DOHH2 (cell line): ENCODE measurements at regions not wholly inside any gene's neighbourhood (a gene's known extent, or its start where the extent isn't known, plus 50 kb on each side); places are given as distances from the start of the nearest gene placed in this dataset.

Experiments used
- H3F3A ChIP-seq: fragments of 200-600 bp; sonication (generic), shearing (Covaris generic); 2 replicates; pipeline ENCODE4 v1.6.0; 2016; ENCODE audit warnings: antibody characterized with exemption, mild to moderate bottlenecking; ENCODE audit not compliant: control insufficient read depth, insufficient read depth
- H3K27ac ChIP-seq: fragments of 200-600 bp; sonication (generic); 2 replicates; pipeline ENCODE4 v1.5.1; 2014; ENCODE audit warnings: low read depth, mild to moderate bottlenecking, low read length, moderate library complexity
- H3K27me3 ChIP-seq: fragments of 200-600 bp; sonication (generic); 2 replicates; pipeline ENCODE4 v1.6.1; 2014; ENCODE audit warnings: mild to moderate bottlenecking, low read length, mixed read lengths; ENCODE audit not compliant: control insufficient read depth
- H3K36me3 ChIP-seq: fragments of 200-600 bp; sonication (generic); 2 replicates; pipeline ENCODE4 v1.6.1; 2014; ENCODE audit warnings: mild to moderate bottlenecking, low read length, moderate library complexity, mixed read lengths; ENCODE audit not compliant: control insufficient read depth
- H3K4me1 ChIP-seq: fragments of 200-600 bp; sonication (generic); 2 replicates; pipeline ENCODE4 v1.6.1; 2014; ENCODE audit warnings: mild to moderate bottlenecking, low read length, mixed read lengths; ENCODE audit not compliant: control insufficient read depth
- H3K4me2 ChIP-seq: fragments of 200-600 bp; sonication (generic); 2 replicates; pipeline ENCODE4 v1.6.0; 2014; ENCODE audit warnings: mild to moderate bottlenecking, low read length, moderate library complexity
- H3K4me3 ChIP-seq: fragments of 200-600 bp; sonication (generic); 2 replicates; pipeline ENCODE4 v1.5.1; 2014; ENCODE audit warnings: mild to moderate bottlenecking, low read length, mixed read lengths
- H3K79me2 ChIP-seq: fragments of 200-600 bp; sonication (generic); 2 replicates; pipeline ENCODE4 v1.6.1; 2014; ENCODE audit warnings: mild to moderate bottlenecking, low read length, mixed read lengths; ENCODE audit not compliant: control insufficient read depth
- H3K9me2 ChIP-seq: fragments of 200-600 bp; sonication (generic); replicated peaks from 2 replicates; pipeline ENCODE4 v1.6.1; 2014; ENCODE audit warnings: mild to moderate bottlenecking, low read length, mixed read lengths; ENCODE audit not compliant: control insufficient read depth
- H3K9me3 ChIP-seq: fragments of 200-600 bp; sonication (generic); 2 replicates; pipeline ENCODE4 v1.6.1; 2014; ENCODE audit warnings: antibody characterized with exemption, low read length, mixed read lengths; ENCODE audit not compliant: control insufficient read depth, insufficient read depth
- H4K20me1 ChIP-seq: fragments of 200-600 bp; sonication (generic); 2 replicates; pipeline ENCODE4 v1.6.0; 2014; ENCODE audit warnings: low read depth, mild to moderate bottlenecking, antibody characterized with exemption, low read length, moderate library complexity; ENCODE audit not compliant: control insufficient read depth, insufficient read depth
- EZH2phosphoT487 ChIP-seq: fragments of 200-600 bp; sonication (generic); IDR thresholded peaks from 2 replicates; pipeline ENCODE4 v1.6.1; 2017; ENCODE audit warnings: borderline replicate concordance, mild to moderate bottlenecking, antibody characterized with exemption, low read length, moderate library complexity, mixed read lengths
- TF ChIP-seq, protein P1 (sequence below): fragments of 200-600 bp; sonication (generic); IDR thresholded peaks from one replicate; pipeline ENCODE4 v1.5.1; 2014; ENCODE audit warnings: antibody characterized with exemption, mild to moderate bottlenecking, low read depth, low read length; ENCODE audit not compliant: poor library complexity, severe bottlenecking

DNA sequence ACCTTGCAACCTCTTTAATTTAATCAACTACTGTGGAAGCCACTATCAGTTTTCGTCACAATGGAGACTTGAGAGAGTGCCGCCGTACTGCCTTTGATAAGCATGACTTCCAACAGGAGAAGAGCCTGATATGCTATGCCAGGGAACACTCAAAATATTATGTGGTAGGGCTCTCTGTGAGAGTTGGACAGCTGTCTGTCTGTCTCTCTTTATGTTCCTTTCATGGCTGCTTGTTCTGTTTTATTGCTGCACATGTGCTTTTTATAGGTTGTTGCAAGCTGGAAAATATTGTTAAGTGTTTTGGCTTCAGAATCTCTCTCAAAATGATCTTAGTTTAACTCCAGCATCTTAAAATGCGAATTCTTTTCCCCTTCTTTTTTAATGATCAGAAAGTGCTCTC is 249.4 kb upstream of the RARB start:
- no peaks in the 10 kb centered on the region for H3K27me3 ChIP-seq
- H3F3A ChIP-seq, result no peaks in the 10 kb centered on the region
- H3K9me3 ChIP-seq, result no peaks in the 10 kb centered on the region
- no peaks in the 10 kb centered on the region for H3K79me2 ChIP-seq
- H3K4me3 ChIP-seq, result no peak overlapping the region
- no peaks in the 10 kb centered on the region for H3K4me1 ChIP-seq
- H3K4me2 ChIP-seq, result no peak overlapping the region
- TF ChIP-seq EZH2phosphoT487, result no peak
- TF ChIP-seq, protein P1, sequence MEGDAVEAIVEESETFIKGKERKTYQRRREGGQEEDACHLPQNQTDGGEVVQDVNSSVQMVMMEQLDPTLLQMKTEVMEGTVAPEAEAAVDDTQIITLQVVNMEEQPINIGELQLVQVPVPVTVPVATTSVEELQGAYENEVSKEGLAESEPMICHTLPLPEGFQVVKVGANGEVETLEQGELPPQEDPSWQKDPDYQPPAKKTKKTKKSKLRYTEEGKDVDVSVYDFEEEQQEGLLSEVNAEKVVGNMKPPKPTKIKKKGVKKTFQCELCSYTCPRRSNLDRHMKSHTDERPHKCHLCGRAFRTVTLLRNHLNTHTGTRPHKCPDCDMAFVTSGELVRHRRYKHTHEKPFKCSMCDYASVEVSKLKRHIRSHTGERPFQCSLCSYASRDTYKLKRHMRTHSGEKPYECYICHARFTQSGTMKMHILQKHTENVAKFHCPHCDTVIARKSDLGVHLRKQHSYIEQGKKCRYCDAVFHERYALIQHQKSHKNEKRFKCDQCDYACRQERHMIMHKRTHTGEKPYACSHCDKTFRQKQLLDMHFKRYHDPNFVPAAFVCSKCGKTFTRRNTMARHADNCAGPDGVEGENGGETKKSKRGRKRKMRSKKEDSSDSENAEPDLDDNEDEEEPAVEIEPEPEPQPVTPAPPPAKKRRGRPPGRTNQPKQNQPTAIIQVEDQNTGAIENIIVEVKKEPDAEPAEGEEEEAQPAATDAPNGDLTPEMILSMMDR, result no peak
- H3K36me3 ChIP-seq, result no peaks in the 10 kb centered on the region
- H3K27ac ChIP-seq, result no peak overlapping the region
- no peaks in the 10 kb centered on the region for H3K9me2 ChIP-seq
- no peaks in the 10 kb centered on the region for H4K20me1 ChIP-seq

DNA sequence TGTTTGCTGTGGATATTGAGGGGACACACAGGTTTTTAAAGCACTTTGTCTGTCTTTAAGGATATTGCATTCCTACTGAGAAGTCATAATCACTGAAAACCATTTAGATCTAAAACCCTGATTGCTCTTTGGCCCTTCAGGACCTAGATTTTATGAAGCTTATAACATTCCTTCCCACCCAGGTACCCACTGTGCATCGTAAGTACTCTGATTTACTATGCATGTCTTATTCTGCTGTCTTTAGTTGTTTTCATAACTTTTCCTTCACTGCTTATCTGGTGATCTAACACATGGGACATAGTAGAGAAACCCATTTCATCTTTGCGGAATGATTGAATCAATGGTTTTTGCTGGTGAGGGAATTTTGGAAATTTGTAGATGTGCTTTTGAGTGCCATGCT is 247.0 kb upstream of the RARB start:
- Histone ChIP-seq H3K79me2 (no peaks in the 10 kb centered on the region), H3K27me3 (no peaks in the 10 kb centered on the region), H3K4me1 (no peaks in the 10 kb centered on the region), H3K36me3 (no peaks in the 10 kb centered on the region), H3K4me2 (no peak overlapping the region), H3F3A (no peaks in the 10 kb centered on the region), H4K20me1 (no peaks in the 10 kb centered on the region), H3K9me3 (no peaks in the 10 kb centered on the region), H3K27ac (no peak overlapping the region), H3K4me3 (no peak overlapping the region), H3K9me2 (no peaks in the 10 kb centered on the region)
- TF ChIP-seq, protein P1, result no peak
- TF ChIP-seq EZH2phosphoT487, result no peak

DNA sequence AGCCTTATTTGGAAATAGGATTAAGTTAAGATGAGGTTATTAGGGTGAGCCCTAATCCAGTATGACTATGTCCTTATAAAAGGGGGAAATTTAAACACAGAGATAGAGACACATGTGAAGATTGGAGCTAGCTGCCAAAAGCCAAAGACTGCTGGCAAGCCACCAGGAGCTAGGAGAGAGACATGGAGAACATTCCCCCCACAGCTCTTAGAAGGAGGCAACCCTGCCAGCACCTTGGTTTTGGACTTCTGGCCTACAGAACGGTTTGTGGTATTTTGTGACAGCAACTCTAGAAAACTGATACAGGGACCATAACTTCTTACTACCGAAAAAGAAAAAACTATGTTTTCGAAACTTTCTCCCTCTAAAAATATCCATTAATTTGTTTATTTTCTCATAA is 245.3 kb upstream of the RARB start:
- H3K27me3 ChIP-seq, result no peaks in the 10 kb centered on the region
- no peaks in the 10 kb centered on the region for H3K9me2 ChIP-seq
- H3K4me1 ChIP-seq, result no peaks in the 10 kb centered on the region
- no peak overlapping the region for H3K4me2 ChIP-seq
- H3K79me2 ChIP-seq, result no peaks in the 10 kb centered on the region
- no peaks in the 10 kb centered on the region for H3K9me3 ChIP-seq
- TF ChIP-seq, protein P1, result no peak
- TF ChIP-seq EZH2phosphoT487, result no peak
- H4K20me1 ChIP-seq, result no peaks in the 10 kb centered on the region
- no peaks in the 10 kb centered on the region for H3F3A ChIP-seq
- no peak overlapping the region for H3K4me3 ChIP-seq
- H3K36me3 ChIP-seq, result no peaks in the 10 kb centered on the region
- H3K27ac ChIP-seq, result no peak overlapping the region
